IMR-90 (cell line): ENCODE measurements at regions not wholly inside any gene's neighbourhood (a gene's known extent, or its start where the extent isn't known, plus 50 kb on each side); places are given as distances from the start of the nearest gene placed in this dataset.

ENCODE experiments used
- ATAC-seq: fragments of 200-7000 bp; cut with Tn5 transposase; 2 replicates; pipeline ENCODE4 v1.9.1; 2020; ENCODE audit warnings: low read depth, mild to moderate bottlenecking, moderate library complexity
- BruUV-seq: library from RNA; stranded (reverse); fragments of 400-500 nt; replicated peaks from 2 replicates; lab custom pipeline; 2021; lab: Mats Ljungman, UMichigan
- CTCF ChIA-PET: fragments of 300-600 bp; formaldehyde crosslinking; extraction: SDS; loops from one replicate; lab custom pipeline; 2021; ENCODE audit warnings: antibody characterized with exemption; lab: Yijun Ruan, JAX
- POLR2A ChIA-PET: fragments of 300-600 bp; sonication (Branson Sonifier 250); formaldehyde crosslinking; loops from one replicate; lab custom pipeline; 2022; ENCODE audit warnings: antibody characterized with exemption; ENCODE audit not compliant: unreplicated experiment; lab: Charles Lee
- DNase-seq: peaks from one replicate; pipeline ENCODE4 v3.0.0; 2013
- H2AFZ ChIP-seq: replicated peaks from 2 replicates; pipeline ENCODE3; 2013; ENCODE audit warnings: low read length, mild to moderate bottlenecking; ENCODE audit not compliant: poor library complexity
- H2AK5ac ChIP-seq: 2 replicates; pipeline ENCODE4 v1.6.1; 2013; ENCODE audit warnings: low read depth, low read length, inconsistent platforms
- H2AK9ac ChIP-seq: replicated peaks from 2 replicates; pipeline ENCODE3; 2013; ENCODE audit warnings: mild to moderate bottlenecking, low read depth, low read length, moderate library complexity; ENCODE audit not compliant: poor library complexity
- H2BK120ac ChIP-seq: 2 replicates; pipeline ENCODE4 v1.6.1; 2013; ENCODE audit warnings: low read depth, low read length, inconsistent platforms
- H2BK15ac ChIP-seq: 3 replicates; pipeline ENCODE4 v1.6.1; 2013; ENCODE audit warnings: low read depth, low read length, inconsistent platforms
- H2BK20ac ChIP-seq: 2 replicates; pipeline ENCODE4 v1.6.1; 2013; ENCODE audit warnings: low read depth, mild to moderate bottlenecking, inconsistent platforms, low read length, moderate library complexity
- H2BK5ac ChIP-seq: 2 replicates; pipeline ENCODE4 v1.6.1; 2013; ENCODE audit warnings: mild to moderate bottlenecking, low read depth, low read length, inconsistent platforms; ENCODE audit not compliant: poor library complexity, severe bottlenecking
- H3K14ac ChIP-seq: replicated peaks from 2 replicates; pipeline ENCODE4 v1.6.1; 2013; ENCODE audit warnings: low read depth, low read length, inconsistent platforms
- H3K18ac ChIP-seq: 2 replicates; pipeline ENCODE4 v1.6.1; 2013; ENCODE audit warnings: low read depth, low read length, control low read depth
- H3K23ac ChIP-seq: 2 replicates; pipeline ENCODE4 v1.6.1; 2013; ENCODE audit warnings: low read depth, low read length, inconsistent platforms
- H3K27ac ChIP-seq: 2 replicates; pipeline ENCODE4 v1.5.1; 2013; ENCODE audit warnings: mild to moderate bottlenecking, control low read depth, low read length; ENCODE audit not compliant: insufficient read depth
- H3K27me3 ChIP-seq: 2 replicates; pipeline ENCODE4 v1.6.1; 2013; ENCODE audit warnings: low read length; ENCODE audit not compliant: control insufficient read depth, insufficient read depth
- H3K36me3 ChIP-seq: 2 replicates; pipeline ENCODE4 v1.6.1; 2013; ENCODE audit warnings: low read length, mixed read lengths; ENCODE audit not compliant: control insufficient read depth, insufficient read depth
- H3K4ac ChIP-seq: 2 replicates; pipeline ENCODE4 v1.6.1; 2013; ENCODE audit warnings: low read depth, low read length, inconsistent platforms
- H3K4me1 ChIP-seq: 2 replicates; pipeline ENCODE4 v1.6.1; 2013; ENCODE audit warnings: low read length, mixed read lengths; ENCODE audit not compliant: control insufficient read depth, insufficient read depth
- H3K4me2 ChIP-seq: 2 replicates; pipeline ENCODE4 v1.6.1; 2013; ENCODE audit warnings: low read depth, mild to moderate bottlenecking, control low read depth, low read length, moderate library complexity
- H3K4me3 ChIP-seq: 2 replicates; pipeline ENCODE4 v1.5.1; 2013; ENCODE audit warnings: low read depth, mild to moderate bottlenecking, control low read depth, low read length, moderate library complexity; ENCODE audit not compliant: insufficient read depth
- H3K56ac ChIP-seq: 2 replicates; pipeline ENCODE4 v1.6.1; 2013; ENCODE audit warnings: low read length, inconsistent platforms; ENCODE audit not compliant: insufficient read depth; ENCODE audit errors: extremely low read depth
- H3K79me1 ChIP-seq, 2 experiments: 2 replicates each; pipeline ENCODE4 v1.6.1; 2013; ENCODE audit warnings: low read length in 2 of 2, inconsistent platforms in 1 of 2, low read depth in 1 of 2
- H3K9ac ChIP-seq: 2 replicates; pipeline ENCODE4 v1.6.1; 2013; ENCODE audit warnings: low read depth, low read length, control low read depth
- H3K9me1 ChIP-seq: 2 replicates; pipeline ENCODE4 v1.6.1; 2013; ENCODE audit warnings: low read length, inconsistent platforms; ENCODE audit not compliant: insufficient read depth
- H3K9me3 ChIP-seq: 2 replicates; pipeline ENCODE4 v1.6.1; 2013; ENCODE audit warnings: low read length; ENCODE audit not compliant: control insufficient read depth, insufficient read depth
- H4K20me1 ChIP-seq: 2 replicates; pipeline ENCODE4 v1.6.1; 2013; ENCODE audit warnings: low read length, inconsistent platforms; ENCODE audit not compliant: insufficient read depth
- H4K5ac ChIP-seq: 2 replicates; pipeline ENCODE4 v1.6.1; 2013; ENCODE audit warnings: mild to moderate bottlenecking, low read depth, low read length, control low read depth
- H4K8ac ChIP-seq, 2 experiments: 2 replicates each; pipeline ENCODE4 v1.6.1; 2013; ENCODE audit warnings: low read depth in 2 of 2, low read length in 2 of 2, control low read depth in 1 of 2, inconsistent platforms in 1 of 2
- H4K91ac ChIP-seq: 2 replicates; pipeline ENCODE4 v1.6.1; 2013; ENCODE audit warnings: low read depth, low read length, inconsistent platforms; ENCODE audit not compliant: insufficient read depth
- BHLHE40 ChIP-seq: fragments of 150-350 bp; IDR thresholded peaks from 2 replicates; pipeline ENCODE4 v1.6.1; 2016; ENCODE audit warnings: mild to moderate bottlenecking, low read depth, low read length
- CEBPB ChIP-seq: IDR thresholded peaks from 2 replicates; pipeline ENCODE4 v1.6.1; 2012; ENCODE audit warnings: low read depth, low read length, improper control_type of control experiment
- FOS ChIP-seq: fragments of 150-350 bp; IDR thresholded peaks from 2 replicates; pipeline ENCODE4 v1.6.1; 2016; ENCODE audit warnings: low read depth, low read length
- MAZ ChIP-seq: IDR thresholded peaks from 2 replicates; pipeline ENCODE4 v1.6.1; 2012; ENCODE audit warnings: low read depth, mild to moderate bottlenecking, low read length, improper control_type of control experiment, moderate library complexity, borderline replicate concordance
- NFE2L2 ChIP-seq: fragments of 150-350 bp; IDR thresholded peaks from 2 replicates; pipeline ENCODE4 v1.6.1; 2016; ENCODE audit warnings: low read depth, mild to moderate bottlenecking, low read length
- RAD21 ChIP-seq: IDR thresholded peaks from 2 replicates; pipeline ENCODE4 v1.6.1; 2012; ENCODE audit warnings: low read length, improper control_type of control experiment
- RCOR1 ChIP-seq: IDR thresholded peaks from 2 replicates; pipeline ENCODE4 v1.6.1; 2012; ENCODE audit warnings: mild to moderate bottlenecking, low read length, improper control_type of control experiment; ENCODE audit not compliant: insufficient replicate concordance
- WGBS, 2 experiments: methylation state at CpG; one replicate each; pipeline versions ENCODE4 v1.1.5 to v1.1.7; 2013; ENCODE audit warnings: missing lambda C conversion rate in 2 of 2; ENCODE audit not compliant: insufficient read length in 1 of 2; ENCODE audit errors: extremely low coverage in 2 of 2; 5-methylcytosine and 5-hydroxymethylcytosine counted together
- dilution Hi-C: fragments of 300-500 bp; cut with HindIII; formaldehyde crosslinking; loops from one replicate; pipeline ENCODE4 v1.14.3; 2018; ENCODE audit warnings: low sequenced_read_pairs; ENCODE audit not compliant: unreplicated experiment
- in situ Hi-C: fragments of 300-500 bp; cut with MboI; formaldehyde crosslinking; loops from 3 replicates; pipeline ENCODE4 v1.14.3; 2019; ENCODE audit warnings: low sequenced_read_pairs, inconsistent platforms, mixed read lengths
- intact Hi-C: fragments of 100-400 bp; cut with micrococcal nuclease; formaldehyde crosslinking; loops from 2 replicates; pipeline ENCODE4 v1.10.0; 2022
- TF ChIP-seq, protein P1 (sequence below): fragments of 150-350 bp; IDR thresholded peaks from 2 replicates; pipeline ENCODE4 v1.6.1; 2017; ENCODE audit warnings: mild to moderate bottlenecking, antibody characterized with exemption, low read length, low read depth
- TF ChIP-seq, protein P2 (sequence below): conservative IDR thresholded peaks from 2 replicates; pipeline ENCODE4 v1.5.1; 2012; ENCODE audit warnings: mild to moderate bottlenecking, low read depth, low read length, improper control_type of control experiment
- TF ChIP-seq, protein P3 (sequence below): fragments of 150-350 bp; IDR thresholded peaks from 2 replicates; pipeline ENCODE4 v1.6.1; 2016; ENCODE audit warnings: low read depth, mild to moderate bottlenecking, low read length, moderate library complexity, borderline replicate concordance

DNA sequence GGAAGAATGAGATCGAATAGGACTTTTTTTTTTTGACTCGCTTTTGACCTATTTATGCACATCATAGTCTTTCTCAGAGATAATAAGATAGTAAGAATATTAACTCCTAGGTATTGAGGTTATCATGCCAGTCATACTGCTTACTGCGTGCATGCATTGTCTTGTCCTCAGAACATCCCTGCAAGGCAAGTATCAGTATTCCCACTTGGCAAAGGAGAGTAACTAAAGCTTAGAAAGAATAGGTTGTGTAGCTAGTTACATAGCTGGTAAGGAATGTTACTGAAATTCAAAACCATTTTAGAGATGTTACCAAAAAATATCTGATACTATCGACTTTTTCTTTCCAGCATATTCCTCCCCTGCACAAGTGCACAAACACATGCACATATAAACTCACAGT lies 296.1 kb upstream of the CLINT1 start:
- no peak overlapping the region for H4K91ac ChIP-seq
- H2BK5ac ChIP-seq: no peak overlapping the region
- dilution Hi-C loops (no loop called here), intact Hi-C loops (no loop called here), in situ Hi-C loops (no loop called here)
- no peak overlapping the region for H3K4me3 ChIP-seq
- no peak overlapping the region for H4K8ac ChIP-seq
- no peaks in the 10 kb centered on the region for H3K27me3 ChIP-seq
- no peak overlapping the region for H3K14ac ChIP-seq
- CTCF ChIA-PET: no interaction called here
- H4K20me1 ChIP-seq: no peaks in the 10 kb centered on the region
- no peak overlapping the region for H2BK20ac ChIP-seq
- H3K56ac ChIP-seq: no peak overlapping the region
- H3K9me1 ChIP-seq: no peaks in the 10 kb centered on the region
- no peak overlapping the region for H2AFZ ChIP-seq
- TF ChIP-seq CEBPB (no peak), RCOR1 (no peak), FOS (no peak), MAZ (no peak), NFE2L2 (no peak), BHLHE40 (no peak), RAD21 (no peak)
- TF ChIP-seq, protein P1, sequence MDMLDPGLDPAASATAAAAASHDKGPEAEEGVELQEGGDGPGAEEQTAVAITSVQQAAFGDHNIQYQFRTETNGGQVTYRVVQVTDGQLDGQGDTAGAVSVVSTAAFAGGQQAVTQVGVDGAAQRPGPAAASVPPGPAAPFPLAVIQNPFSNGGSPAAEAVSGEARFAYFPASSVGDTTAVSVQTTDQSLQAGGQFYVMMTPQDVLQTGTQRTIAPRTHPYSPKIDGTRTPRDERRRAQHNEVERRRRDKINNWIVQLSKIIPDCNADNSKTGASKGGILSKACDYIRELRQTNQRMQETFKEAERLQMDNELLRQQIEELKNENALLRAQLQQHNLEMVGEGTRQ: no peak
- TF ChIP-seq, protein P2, sequence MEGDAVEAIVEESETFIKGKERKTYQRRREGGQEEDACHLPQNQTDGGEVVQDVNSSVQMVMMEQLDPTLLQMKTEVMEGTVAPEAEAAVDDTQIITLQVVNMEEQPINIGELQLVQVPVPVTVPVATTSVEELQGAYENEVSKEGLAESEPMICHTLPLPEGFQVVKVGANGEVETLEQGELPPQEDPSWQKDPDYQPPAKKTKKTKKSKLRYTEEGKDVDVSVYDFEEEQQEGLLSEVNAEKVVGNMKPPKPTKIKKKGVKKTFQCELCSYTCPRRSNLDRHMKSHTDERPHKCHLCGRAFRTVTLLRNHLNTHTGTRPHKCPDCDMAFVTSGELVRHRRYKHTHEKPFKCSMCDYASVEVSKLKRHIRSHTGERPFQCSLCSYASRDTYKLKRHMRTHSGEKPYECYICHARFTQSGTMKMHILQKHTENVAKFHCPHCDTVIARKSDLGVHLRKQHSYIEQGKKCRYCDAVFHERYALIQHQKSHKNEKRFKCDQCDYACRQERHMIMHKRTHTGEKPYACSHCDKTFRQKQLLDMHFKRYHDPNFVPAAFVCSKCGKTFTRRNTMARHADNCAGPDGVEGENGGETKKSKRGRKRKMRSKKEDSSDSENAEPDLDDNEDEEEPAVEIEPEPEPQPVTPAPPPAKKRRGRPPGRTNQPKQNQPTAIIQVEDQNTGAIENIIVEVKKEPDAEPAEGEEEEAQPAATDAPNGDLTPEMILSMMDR: no peak
- TF ChIP-seq, protein P3, sequence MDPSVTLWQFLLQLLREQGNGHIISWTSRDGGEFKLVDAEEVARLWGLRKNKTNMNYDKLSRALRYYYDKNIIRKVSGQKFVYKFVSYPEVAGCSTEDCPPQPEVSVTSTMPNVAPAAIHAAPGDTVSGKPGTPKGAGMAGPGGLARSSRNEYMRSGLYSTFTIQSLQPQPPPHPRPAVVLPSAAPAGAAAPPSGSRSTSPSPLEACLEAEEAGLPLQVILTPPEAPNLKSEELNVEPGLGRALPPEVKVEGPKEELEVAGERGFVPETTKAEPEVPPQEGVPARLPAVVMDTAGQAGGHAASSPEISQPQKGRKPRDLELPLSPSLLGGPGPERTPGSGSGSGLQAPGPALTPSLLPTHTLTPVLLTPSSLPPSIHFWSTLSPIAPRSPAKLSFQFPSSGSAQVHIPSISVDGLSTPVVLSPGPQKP: no peak
- no peak overlapping the region for H2AK5ac ChIP-seq
- DNase-seq (no peak), ATAC-seq (no peak)
- no peak overlapping the region for H4K5ac ChIP-seq
- H3K36me3 ChIP-seq: no peaks in the 10 kb centered on the region
- BruUV-seq: no TSS peak
- WGBS, 2 experiments: 75% methylated on average over 1 of the region's 4 CpGs; no CpG with 5 or more reads in 1 of the 2 experiments
- no peaks in the 10 kb centered on the region for H3K9me3 ChIP-seq
- H3K18ac ChIP-seq: no peak overlapping the region
- H2BK15ac ChIP-seq: no peak overlapping the region
- H3K23ac ChIP-seq: no peak overlapping the region
- POLR2A ChIA-PET: no interaction called here
- H2BK120ac ChIP-seq: no peak overlapping the region
- no peak overlapping the region for H3K27ac ChIP-seq
- H3K9ac ChIP-seq: no peak overlapping the region
- H3K4ac ChIP-seq: no peak overlapping the region
- H3K4me2 ChIP-seq: no peak overlapping the region
- H3K79me1 ChIP-seq: no peaks in the 10 kb centered on the region
- no peaks in the 10 kb centered on the region for H3K4me1 ChIP-seq
- no peak overlapping the region for H2AK9ac ChIP-seq
